ENCODE measurements at regions not wholly inside any gene's neighbourhood (a gene's known extent, or its start where the extent isn't known, plus 50 kb on each side); places are given as distances from the start of the nearest gene placed in this dataset.
"Not testable (repeated sequence)": the region's sequence is repeated elsewhere in the genome, so short reads cannot be mapped to it uniquely, and the experiment has no call there.

- TF ChIP-seq CTCF (IDR thresholded peaks at IDR 0.05 in 8 of 11, conservative IDR thresholded peaks at IDR 0.05 in 3 of 11); POLR2A (IDR thresholded peaks at IDR 0.05); POLR2AphosphoS5 (IDR thresholded peaks at IDR 0.05): not testable (repeated sequence)
Observed at GRCh38 chr15:98100606-98101005, 140.1 kb downstream of the ARRDC4 start.

Measured in spleen (tissue), 7 donors.